Thyroid gland (tissue), 4 donors: ENCODE measurements at regions not wholly inside any gene's neighbourhood (a gene's known extent, or its start where the extent isn't known, plus 50 kb on each side); places are given as distances from the start of the nearest gene placed in this dataset.

Source experiments
- DNase-seq, 2 donors: peaks; one replicate each; pipeline ENCODE4 v3.0.0-alpha.2; 2019
- H3K27ac ChIP-seq, 3 donors: fragments of 200-600 bp; sonication (generic); 1 replicate in 2 of 3; 2 replicates in 1 of 3; pipeline ENCODE4 v1.5.1; 2016 to 2019; ENCODE audit warnings: mild to moderate bottlenecking in 1 of 3, moderate library complexity in 1 of 3
- H3K27me3 ChIP-seq: fragments of 200-600 bp; sonication (generic); one replicate; pipeline ENCODE4 v1.5.1; 2019
- H3K36me3 ChIP-seq, 2 donors: fragments of 200-600 bp; sonication (generic); one replicate each; pipeline ENCODE4 v1.5.1; 2016 to 2019
- H3K4me1 ChIP-seq, 2 donors: fragments of 200-600 bp; sonication (generic); one replicate each; pipeline ENCODE4 v1.5.1; 2017 to 2019
- H3K4me3 ChIP-seq, 3 donors: fragments of 200-600 bp; sonication (generic); replicated peaks in 1 of 3; 1 replicate in 2 of 3; 2 replicates in 1 of 3; pipeline ENCODE4 v1.5.1; 2016; ENCODE audit warnings: mild to moderate bottlenecking in 1 of 3
- H3K9me3 ChIP-seq: fragments of 200-600 bp; sonication (generic); one replicate; pipeline ENCODE4 v1.5.1; 2017
- POLR2A ChIP-seq, 2 donors: fragments of 450-650 bp; IDR thresholded peaks; one replicate each; pipeline ENCODE4 v1.6.1; 2017; ENCODE audit warnings: antibody characterized with exemption in 2 of 2, mild to moderate bottlenecking in 2 of 2, moderate library complexity in 1 of 2
- WGBS, 2 donors: methylation state at CpG; one replicate each; pipeline ENCODE4 v1.1.5; 2017; 5-methylcytosine and 5-hydroxymethylcytosine counted together
- intact Hi-C: fragments of 100-400 bp; cut with DNase I; formaldehyde crosslinking; loops from one replicate; pipeline ENCODE4 v1.15.1; 2023
- TF ChIP-seq, protein P1 (sequence below), 6 experiments: fragments of 200-600 bp in 3 of 6; fragments of 450-650 bp in 3 of 6; sonication (generic) in 3 of 6; IDR thresholded peaks; one replicate each; pipeline ENCODE4 v1.5.1; 2016 to 2019; ENCODE audit warnings: antibody characterized with exemption in 6 of 6, mild to moderate bottlenecking in 2 of 6, inconsistent platforms in 1 of 6, moderate library complexity in 1 of 6

GRCh38 chr12:39081910-39082309 is 176.5 kb upstream of the CPNE8 start:
- 79% methylated on average over 1 of the region's 1 CpG for WGBS, 2 donors
- TF ChIP-seq, protein P1, sequence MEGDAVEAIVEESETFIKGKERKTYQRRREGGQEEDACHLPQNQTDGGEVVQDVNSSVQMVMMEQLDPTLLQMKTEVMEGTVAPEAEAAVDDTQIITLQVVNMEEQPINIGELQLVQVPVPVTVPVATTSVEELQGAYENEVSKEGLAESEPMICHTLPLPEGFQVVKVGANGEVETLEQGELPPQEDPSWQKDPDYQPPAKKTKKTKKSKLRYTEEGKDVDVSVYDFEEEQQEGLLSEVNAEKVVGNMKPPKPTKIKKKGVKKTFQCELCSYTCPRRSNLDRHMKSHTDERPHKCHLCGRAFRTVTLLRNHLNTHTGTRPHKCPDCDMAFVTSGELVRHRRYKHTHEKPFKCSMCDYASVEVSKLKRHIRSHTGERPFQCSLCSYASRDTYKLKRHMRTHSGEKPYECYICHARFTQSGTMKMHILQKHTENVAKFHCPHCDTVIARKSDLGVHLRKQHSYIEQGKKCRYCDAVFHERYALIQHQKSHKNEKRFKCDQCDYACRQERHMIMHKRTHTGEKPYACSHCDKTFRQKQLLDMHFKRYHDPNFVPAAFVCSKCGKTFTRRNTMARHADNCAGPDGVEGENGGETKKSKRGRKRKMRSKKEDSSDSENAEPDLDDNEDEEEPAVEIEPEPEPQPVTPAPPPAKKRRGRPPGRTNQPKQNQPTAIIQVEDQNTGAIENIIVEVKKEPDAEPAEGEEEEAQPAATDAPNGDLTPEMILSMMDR (IDR thresholded peaks at IDR 0.05), result no peak
- TF ChIP-seq POLR2A (IDR thresholded peaks at IDR 0.05), result no peak
- DNase-seq, result no peak
- H3K27ac ChIP-seq, result no peak overlapping the region
- intact Hi-C loops, result no loop called here
- H3K9me3 ChIP-seq, result no peaks in the 10 kb centered on the region
- no peaks in the 10 kb centered on the region for H3K27me3 ChIP-seq
- H3K36me3 ChIP-seq, result no peaks in the 10 kb centered on the region
- no peaks in the 10 kb centered on the region for H3K4me1 ChIP-seq
- no peak overlapping the region for H3K4me3 ChIP-seq

GRCh38 chr12:39077226-39077625 is 171.8 kb upstream of the CPNE8 start:
- no peak for DNase-seq

GRCh38 chr12:39074063-39074462 is 168.7 kb upstream of the CPNE8 start:
- no peak for TF ChIP-seq POLR2A (IDR thresholded peaks at IDR 0.05)
- TF ChIP-seq, protein P1 (IDR thresholded peaks at IDR 0.05), result no peak
- Histone ChIP-seq H3K27me3 (no peaks in the 10 kb centered on the region), H3K27ac (no peak overlapping the region), H3K4me3 (no peak overlapping the region), H3K4me1 (no peaks in the 10 kb centered on the region), H3K36me3 (no peaks in the 10 kb centered on the region), H3K9me3 (no peaks in the 10 kb centered on the region)
- 60 to 69% methylated on average over 2 of the region's 2 CpGs for WGBS, 2 donors
- DNase-seq, result no peak
- intact Hi-C loops, result no loop called here

More at GRCh38 chr12:39077226-39077625, 171.8 kb upstream of the CPNE8 start:
- TF ChIP-seq POLR2A (IDR thresholded peaks at IDR 0.05), result no peak
- TF ChIP-seq, protein P1 (IDR thresholded peaks at IDR 0.05), result no peak
- Histone ChIP-seq H3K4me3 (no peak overlapping the region), H3K9me3 (no peaks in the 10 kb centered on the region), H3K27ac (no peak overlapping the region), H3K4me1 (no peaks in the 10 kb centered on the region), H3K36me3 (no peaks in the 10 kb centered on the region), H3K27me3 (no peaks in the 10 kb centered on the region)
- 64 to 71% methylated on average over 2 of the region's 2 CpGs for WGBS, 2 donors
- intact Hi-C loops, result no loop called here

DNA sequence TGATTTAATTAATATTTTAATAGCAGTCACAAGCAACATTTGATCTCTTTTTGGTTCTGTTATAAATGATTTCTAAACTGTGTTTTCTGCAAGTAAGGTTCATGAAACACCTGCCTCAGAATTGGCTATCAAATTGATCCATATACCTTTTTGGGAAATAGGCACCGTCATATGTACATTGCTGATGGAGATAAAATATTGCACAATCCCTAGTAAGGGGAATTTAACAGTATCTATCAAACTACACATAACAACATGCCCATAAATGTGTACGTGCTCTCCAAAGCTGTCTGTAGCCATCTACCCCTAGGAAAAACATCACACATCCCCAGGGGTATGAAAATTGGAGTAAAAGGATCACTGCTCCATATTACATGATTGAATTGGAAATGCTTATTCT is 167.3 kb upstream of the CPNE8 start:
- Histone ChIP-seq H3K27ac (no peak overlapping the region), H3K36me3 (no peaks in the 10 kb centered on the region), H3K4me3 (no peak overlapping the region), H3K27me3 (no peaks in the 10 kb centered on the region), H3K4me1 (no peaks in the 10 kb centered on the region), H3K9me3 (no peaks in the 10 kb centered on the region)
- 61 to 80% methylated on average over 2 of the region's 2 CpGs for WGBS, 2 donors
- intact Hi-C loops, result no loop called here
- no peak for TF ChIP-seq POLR2A (IDR thresholded peaks at IDR 0.05)
- TF ChIP-seq, protein P1 (IDR thresholded peaks at IDR 0.05), result no peak
- no peak for DNase-seq

- H3K9me3 ChIP-seq, result no peaks in the 10 kb centered on the region
- TF ChIP-seq, protein P1 (IDR thresholded peaks at IDR 0.05), result no peak
- no peak for TF ChIP-seq POLR2A (IDR thresholded peaks at IDR 0.05)
- H3K27ac ChIP-seq, result no peak overlapping the region
- no peaks in the 10 kb centered on the region for H3K36me3 ChIP-seq
- intact Hi-C loops, result no loop called here
- H3K4me1 ChIP-seq, result no peaks in the 10 kb centered on the region
- no peaks in the 10 kb centered on the region for H3K27me3 ChIP-seq
- no peak for DNase-seq
- 71 to 76% methylated on average over 4 of the region's 4 CpGs for WGBS, 2 donors
- no peak overlapping the region for H3K4me3 ChIP-seq
Measured at GRCh38 chr12:39071611-39072010, 166.2 kb upstream of the CPNE8 start.
